Fibroblast of lung (primary cell): ENCODE measurements at regions not wholly inside any gene's neighbourhood (a gene's known extent, or its start where the extent isn't known, plus 50 kb on each side); places are given as distances from the start of the nearest gene placed in this dataset.

ENCODE experiments used
- EZH2 ChIP-seq: IDR thresholded peaks from 2 replicates; pipeline ENCODE4 v1.5.1; 2012; ENCODE audit warnings: low read length, control low read depth, mild to moderate bottlenecking; ENCODE audit errors: missing control alignments
- TF ChIP-seq, protein P1 (sequence below), 2 donors: IDR thresholded peaks in 1 of 2; conservative IDR thresholded peaks in 1 of 2; 1 replicate in 1 of 2; 2 replicates in 1 of 2; pipeline ENCODE4 v1.5.1; 2011 to 2012; ENCODE audit warnings: low read length in 2 of 2, control low read depth in 1 of 2, inconsistent platforms in 1 of 2, low read depth in 1 of 2, mild to moderate bottlenecking in 1 of 2

DNA sequence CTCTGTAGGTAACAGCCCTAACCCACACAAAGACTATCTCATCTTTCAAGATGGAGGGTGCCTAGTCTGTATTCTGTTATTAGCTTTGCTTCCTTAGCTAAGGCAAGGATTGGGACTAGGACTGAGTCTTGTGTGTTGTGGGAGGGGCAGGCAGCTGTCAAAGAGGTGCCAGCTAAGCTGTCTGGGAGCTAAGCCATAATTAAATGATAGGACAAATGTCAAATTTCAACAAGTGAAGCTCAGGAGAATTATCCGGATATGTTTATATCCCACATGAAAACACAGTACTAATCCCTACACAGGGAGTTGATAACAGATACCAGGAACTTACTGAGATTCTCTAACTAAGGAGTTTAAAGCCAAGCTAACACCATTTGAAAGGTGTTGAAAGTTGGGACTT is 70.5 kb upstream of the NGF start:
- TF ChIP-seq, protein P1, sequence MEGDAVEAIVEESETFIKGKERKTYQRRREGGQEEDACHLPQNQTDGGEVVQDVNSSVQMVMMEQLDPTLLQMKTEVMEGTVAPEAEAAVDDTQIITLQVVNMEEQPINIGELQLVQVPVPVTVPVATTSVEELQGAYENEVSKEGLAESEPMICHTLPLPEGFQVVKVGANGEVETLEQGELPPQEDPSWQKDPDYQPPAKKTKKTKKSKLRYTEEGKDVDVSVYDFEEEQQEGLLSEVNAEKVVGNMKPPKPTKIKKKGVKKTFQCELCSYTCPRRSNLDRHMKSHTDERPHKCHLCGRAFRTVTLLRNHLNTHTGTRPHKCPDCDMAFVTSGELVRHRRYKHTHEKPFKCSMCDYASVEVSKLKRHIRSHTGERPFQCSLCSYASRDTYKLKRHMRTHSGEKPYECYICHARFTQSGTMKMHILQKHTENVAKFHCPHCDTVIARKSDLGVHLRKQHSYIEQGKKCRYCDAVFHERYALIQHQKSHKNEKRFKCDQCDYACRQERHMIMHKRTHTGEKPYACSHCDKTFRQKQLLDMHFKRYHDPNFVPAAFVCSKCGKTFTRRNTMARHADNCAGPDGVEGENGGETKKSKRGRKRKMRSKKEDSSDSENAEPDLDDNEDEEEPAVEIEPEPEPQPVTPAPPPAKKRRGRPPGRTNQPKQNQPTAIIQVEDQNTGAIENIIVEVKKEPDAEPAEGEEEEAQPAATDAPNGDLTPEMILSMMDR (conservative IDR thresholded peaks at IDR 0.05 in 1 of 2, IDR thresholded peaks at IDR 0.05 in 1 of 2; ENCODE audit: low read depth in 1 of 2, low read length in 2 of 2): no peak
- TF ChIP-seq EZH2: no peak
